Kidney (tissue), 13 donors: ENCODE measurements at regions not wholly inside any gene's neighbourhood (a gene's known extent, or its start where the extent isn't known, plus 50 kb on each side); places are given as distances from the start of the nearest gene placed in this dataset.

Source experiments
- DNase-seq, 5 donors: peaks; one replicate each; pipeline ENCODE4 v3.0.0-alpha.2; 2013 to 2020
- FAIRE-seq: peaks from 2 replicates; lab custom pipeline; 2012; peaks lifted over from hg19 to GRCh38; lab: Jason Lieb, UNC
- H3K27ac ChIP-seq, 2 donors: one replicate each; pipeline ENCODE4 v1.7.0; 2013; ENCODE audit warnings: low read depth in 2 of 2, low read length in 2 of 2, inconsistent platforms in 1 of 2
- H3K27me3 ChIP-seq: one replicate; pipeline ENCODE4 v1.7.1; 2013; ENCODE audit warnings: low read length, inconsistent platforms; ENCODE audit not compliant: control insufficient read depth, insufficient read depth
- H3K36me3 ChIP-seq, 3 donors: one replicate each; pipeline versions ENCODE4 v1.7.0 to v1.7.1; 2013; ENCODE audit warnings: low read length in 3 of 3, control low read depth in 1 of 3, inconsistent platforms in 1 of 3; ENCODE audit not compliant: insufficient read depth in 3 of 3, control insufficient read depth in 2 of 3
- H3K4me1 ChIP-seq, 3 donors: one replicate each; pipeline versions ENCODE4 v1.7.0 to v1.7.1; 2013; ENCODE audit warnings: low read length in 3 of 3, inconsistent platforms in 1 of 3, low read depth in 1 of 3; ENCODE audit not compliant: control insufficient read depth in 2 of 3, insufficient read depth in 2 of 3
- H3K4me3 ChIP-seq, 3 donors: one replicate each; pipeline versions ENCODE4 v1.7.0 to v1.8.1; 2013; ENCODE audit warnings: low read length in 3 of 3, control low read depth in 1 of 3, inconsistent platforms in 1 of 3
- H3K9ac ChIP-seq, 3 donors: one replicate each; pipeline versions ENCODE4 v1.7.0 to v1.7.1; 2013; ENCODE audit warnings: low read length in 3 of 3, control low read depth in 1 of 3, inconsistent platforms in 1 of 3
- H3K9me3 ChIP-seq, 3 donors: one replicate each; pipeline versions ENCODE4 v1.7.0 to v1.7.1; 2013; ENCODE audit warnings: low read length in 3 of 3, control low read depth in 1 of 3, inconsistent platforms in 1 of 3; ENCODE audit not compliant: control insufficient read depth in 2 of 3, insufficient read depth in 1 of 3
- CTCF ChIP-seq: IDR thresholded peaks from 3 replicates; pipeline ENCODE4 v1.5.1; 2012; ENCODE audit warnings: mild to moderate bottlenecking, moderate library complexity, borderline replicate concordance; ENCODE audit not compliant: insufficient read depth; ENCODE audit errors: extremely low read depth
- intact Hi-C: fragments of 100-400 bp; cut with DNase I; formaldehyde crosslinking; loops from one replicate; pipeline ENCODE4 v1.11.1; 2022
- donor health status: control.
- donor health status: control.
- donor health status: control.
- donor health status: control.
- donor health status: control.
- donor health status: DM: yes; HTN: yes; CAD: no.
- donor health status: Normal renal cell carcinoma (clear cell type).

DNA sequence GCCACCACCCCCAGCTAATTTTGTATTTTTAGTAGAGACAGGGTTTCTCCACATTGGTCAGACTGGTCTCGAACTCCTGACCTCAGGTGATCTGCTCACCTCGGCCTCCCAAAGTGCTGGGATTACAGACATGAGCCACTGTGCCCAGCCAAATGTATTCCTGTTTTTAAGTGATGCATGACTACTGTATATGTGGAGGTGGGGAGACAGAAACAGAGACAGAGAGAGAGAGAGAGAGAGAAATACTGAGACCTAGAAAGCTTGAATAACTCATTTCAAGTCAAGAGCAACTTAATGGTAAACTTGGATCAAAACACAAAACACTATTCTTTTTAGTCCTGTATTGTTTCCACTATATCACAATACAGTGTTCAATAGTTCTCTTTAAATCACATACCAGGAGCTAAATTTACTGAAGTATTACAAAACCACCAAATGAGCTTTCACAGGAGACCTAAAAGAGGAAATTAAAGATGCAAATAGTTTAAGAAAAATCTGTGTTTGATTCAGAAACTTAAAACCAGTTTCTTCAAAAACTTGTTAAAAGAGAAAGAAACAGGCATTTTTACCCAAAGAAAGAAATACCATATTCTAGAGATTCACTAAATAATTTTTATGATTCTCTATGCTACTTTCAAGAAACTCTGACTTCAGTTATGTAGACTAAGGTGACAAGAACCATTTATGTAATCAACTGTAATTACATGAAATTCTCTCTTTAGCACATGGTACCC, 188.7 kb downstream of the ETS1 start:
- Histone ChIP-seq H3K4me1 (no peaks in the 10 kb centered on the region), H3K9ac (no peak overlapping the region), H3K36me3 (no peaks in the 10 kb centered on the region), H3K4me3 (no peak overlapping the region), H3K9me3 (no peaks in the 10 kb centered on the region), H3K27me3 (no peaks in the 10 kb centered on the region), H3K27ac (no peak overlapping the region)
- no peak for DNase-seq
- FAIRE-seq = no peak
- intact Hi-C loops = no loop called here
- TF ChIP-seq CTCF = no peak

DNA sequence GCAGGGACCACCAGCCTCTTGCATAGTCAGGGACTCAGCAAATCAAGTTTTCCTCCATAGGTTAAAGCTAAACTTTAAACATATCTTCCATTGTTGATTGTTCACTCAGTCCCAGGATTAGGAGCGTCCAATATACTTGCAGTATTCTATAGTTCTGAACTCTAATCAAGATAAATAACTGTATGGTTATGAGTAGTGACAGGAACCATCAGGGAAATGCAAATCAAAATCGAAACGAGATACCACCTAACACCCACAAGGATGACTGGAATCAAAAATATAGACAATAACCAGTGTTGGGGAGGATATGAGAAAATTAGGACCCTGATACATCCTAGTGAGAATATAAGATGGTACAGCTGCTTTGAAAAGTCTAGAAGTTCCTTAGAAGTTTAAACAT, 190.0 kb downstream of the ETS1 start:
- Histone ChIP-seq H3K4me1 (no peaks in the 10 kb centered on the region), H3K27ac (no peak overlapping the region), H3K4me3 (no peak overlapping the region), H3K36me3 (no peaks in the 10 kb centered on the region), H3K9ac (no peak overlapping the region), H3K27me3 (no peaks in the 10 kb centered on the region), H3K9me3 (no peaks in the 10 kb centered on the region)
- DNase-seq (no peak), FAIRE-seq (no peak)
- intact Hi-C loops = no loop called here
- no peak for TF ChIP-seq CTCF

GRCh38 chr11:128394431-128395089, 192.8 kb downstream of the ETS1 start:
- Histone ChIP-seq H3K36me3 (no peaks in the 10 kb centered on the region), H3K4me1 (peaks cover 0 to 2% (median 0%) of the 10 kb centered on the region in 3 donors), H3K9ac (no peak overlapping the region), H3K27ac (no peak overlapping the region), H3K9me3 (no peaks in the 10 kb centered on the region), H3K27me3 (no peaks in the 10 kb centered on the region), H3K4me3 (no peak overlapping the region)
- DNase-seq (no peak), FAIRE-seq (no peak)
- intact Hi-C loops = no loop called here
- TF ChIP-seq CTCF = no peak
